NCI-H446 (cell line): ENCODE measurements at regions not wholly inside any gene's neighbourhood (a gene's known extent, or its start where the extent isn't known, plus 50 kb on each side); places are given as distances from the start of the nearest gene placed in this dataset.

Source experiments
- DNase-seq, 2 experiments: peaks; one replicate each; lab custom pipeline; 2025; lab: John Stamatoyannopoulos, UW

DNA sequence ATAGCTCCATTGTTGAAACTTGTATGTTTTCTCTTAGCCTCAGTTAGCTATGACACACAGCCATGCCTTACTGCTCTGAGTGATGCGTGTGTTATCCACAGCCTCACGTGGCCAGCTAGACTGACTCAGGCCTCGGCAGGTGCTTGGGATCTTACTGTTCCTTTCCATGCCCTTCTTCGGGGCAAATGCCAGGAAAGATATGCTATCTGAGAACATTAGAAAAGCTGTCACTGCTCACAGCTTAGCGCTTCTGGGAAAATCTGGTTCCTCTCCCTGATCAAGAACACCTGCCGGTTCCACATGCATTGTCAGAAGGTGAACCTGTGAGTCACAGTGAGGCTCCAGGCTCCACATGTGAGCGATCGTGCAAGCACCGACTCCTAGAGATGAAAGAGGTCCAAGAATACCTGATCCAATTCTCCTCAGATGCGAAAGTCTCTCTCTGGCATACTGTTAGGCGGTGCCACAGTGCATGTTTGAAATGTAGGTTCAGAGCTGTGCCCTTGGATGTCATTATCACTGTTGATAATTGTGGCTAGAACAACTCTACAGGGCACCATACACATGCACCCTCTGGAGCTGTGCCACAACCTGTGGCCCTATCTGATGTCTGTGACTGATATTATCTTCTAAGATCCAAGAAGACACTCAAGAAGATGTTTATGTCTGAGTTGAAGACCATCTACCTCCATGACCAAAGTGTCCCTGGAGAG, 247.8 kb upstream of the IGFBP3 start:
- no peak for DNase-seq

- no peak for DNase-seq
Observed at GRCh38 chr7:46168231-46168630, 247.2 kb upstream of the IGFBP3 start.

GRCh38 chr7:46165276-46165675, 244.2 kb upstream of the IGFBP3 start:
- DNase-seq: no peak

GRCh38 chr7:46164629-46165028, 243.6 kb upstream of the IGFBP3 start:
- DNase-seq: no peak

DNA sequence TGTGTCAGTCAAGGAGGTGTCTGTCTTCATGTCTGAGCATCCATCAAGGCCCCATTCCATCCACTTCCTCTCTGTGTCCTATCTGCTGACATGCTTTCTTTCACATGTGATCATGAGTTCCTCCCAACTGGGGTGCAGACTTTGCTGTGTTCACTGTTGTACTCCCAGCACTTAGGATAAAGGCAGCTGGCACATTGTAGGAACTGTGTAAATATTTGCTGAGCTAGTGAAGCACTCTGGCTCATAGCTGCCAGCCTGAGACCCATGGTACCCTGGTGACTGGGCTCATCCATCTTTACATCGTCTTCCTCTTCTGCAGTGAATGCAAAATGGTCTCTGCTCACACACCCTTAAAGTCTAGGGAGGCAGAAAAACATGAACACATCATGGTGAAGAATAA, 242.2 kb upstream of the IGFBP3 start:
- DNase-seq: no peak

GRCh38 chr7:46162609-46163008, 241.5 kb upstream of the IGFBP3 start:
- no peak for DNase-seq

DNA sequence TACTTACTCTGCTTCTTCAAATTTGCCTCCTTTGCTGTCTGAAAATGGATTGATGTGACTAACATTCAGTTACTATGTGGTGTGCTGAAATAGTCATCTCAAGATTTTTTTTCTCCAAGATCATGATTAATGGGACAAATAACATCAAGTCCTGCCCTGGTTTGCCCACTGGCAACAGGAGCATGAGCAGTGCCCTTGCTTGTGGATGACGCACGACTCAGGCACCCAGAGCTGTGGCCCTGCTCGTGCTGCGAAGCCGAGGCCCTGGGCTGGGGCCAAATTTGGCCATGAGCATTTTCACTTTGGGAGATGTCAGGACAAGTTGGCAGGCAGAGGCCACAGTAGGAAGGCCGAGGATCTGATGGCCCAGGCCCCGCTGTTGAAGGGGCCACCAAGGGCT, 239.8 kb upstream of the IGFBP3 start:
- no peak for DNase-seq

- no peak for DNase-seq
Observed at GRCh38 chr7:46157931-46158330, 236.9 kb upstream of the IGFBP3 start.

DNA sequence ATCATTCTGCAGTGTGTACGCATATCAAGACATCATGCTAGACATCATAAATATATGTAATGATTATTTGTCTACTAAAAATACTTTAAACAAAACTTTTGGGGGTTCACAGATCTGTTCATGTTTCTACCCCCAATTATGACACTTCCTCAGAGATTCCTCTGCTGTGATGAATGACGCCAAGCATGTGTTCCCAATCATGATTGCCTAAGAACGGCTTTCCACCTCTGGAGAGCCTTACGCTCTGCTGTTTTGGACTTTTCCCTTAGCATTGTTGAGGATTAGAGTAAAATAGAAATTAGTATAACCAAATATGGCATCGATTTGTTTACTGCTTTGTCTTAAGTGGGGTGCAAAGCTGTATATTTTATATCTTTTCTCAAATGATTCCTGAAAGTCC, 236.3 kb upstream of the IGFBP3 start:
- no peak for DNase-seq

DNA sequence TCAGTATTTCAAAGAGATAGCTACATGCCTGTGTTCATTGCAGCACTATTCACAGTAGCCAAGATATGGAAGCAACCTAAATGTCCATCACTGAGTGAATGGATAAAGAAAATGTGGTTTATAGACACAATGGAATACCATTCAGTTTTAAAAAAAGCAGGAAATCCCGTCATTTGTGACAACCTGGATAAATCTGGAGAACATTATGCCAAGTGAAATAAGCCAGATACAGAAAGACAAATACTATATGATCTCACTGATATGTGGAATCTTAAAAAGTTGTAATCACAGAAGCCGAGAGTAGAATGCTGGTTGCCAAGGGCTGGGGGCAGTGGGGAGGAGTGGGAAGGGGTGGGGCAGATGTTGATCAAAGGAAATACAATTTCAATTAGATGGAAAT, 235.8 kb upstream of the IGFBP3 start:
- DNase-seq: no peak

- DNase-seq: no peak
Observed at GRCh38 chr7:46156086-46156485, 235.0 kb upstream of the IGFBP3 start.

DNA sequence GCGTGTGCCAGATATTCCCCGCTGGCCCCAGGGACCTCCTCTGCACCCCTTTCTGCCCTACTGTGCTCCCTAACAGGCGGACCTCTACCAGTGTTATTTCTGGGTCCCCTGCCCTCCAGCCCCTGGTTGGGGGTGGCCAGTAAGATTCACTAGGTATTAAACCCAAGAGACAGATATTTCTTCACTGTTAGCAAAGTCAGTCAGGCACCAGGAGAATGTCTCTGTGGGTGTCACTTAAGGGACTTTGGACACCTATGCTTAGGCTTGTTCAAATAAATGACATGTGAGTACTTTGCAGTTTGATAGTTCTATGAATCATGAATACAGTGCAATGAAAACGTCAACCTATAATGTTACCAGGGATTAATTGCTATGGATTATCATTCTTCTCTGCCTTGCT, 234.3 kb upstream of the IGFBP3 start:
- DNase-seq: no peak

DNA sequence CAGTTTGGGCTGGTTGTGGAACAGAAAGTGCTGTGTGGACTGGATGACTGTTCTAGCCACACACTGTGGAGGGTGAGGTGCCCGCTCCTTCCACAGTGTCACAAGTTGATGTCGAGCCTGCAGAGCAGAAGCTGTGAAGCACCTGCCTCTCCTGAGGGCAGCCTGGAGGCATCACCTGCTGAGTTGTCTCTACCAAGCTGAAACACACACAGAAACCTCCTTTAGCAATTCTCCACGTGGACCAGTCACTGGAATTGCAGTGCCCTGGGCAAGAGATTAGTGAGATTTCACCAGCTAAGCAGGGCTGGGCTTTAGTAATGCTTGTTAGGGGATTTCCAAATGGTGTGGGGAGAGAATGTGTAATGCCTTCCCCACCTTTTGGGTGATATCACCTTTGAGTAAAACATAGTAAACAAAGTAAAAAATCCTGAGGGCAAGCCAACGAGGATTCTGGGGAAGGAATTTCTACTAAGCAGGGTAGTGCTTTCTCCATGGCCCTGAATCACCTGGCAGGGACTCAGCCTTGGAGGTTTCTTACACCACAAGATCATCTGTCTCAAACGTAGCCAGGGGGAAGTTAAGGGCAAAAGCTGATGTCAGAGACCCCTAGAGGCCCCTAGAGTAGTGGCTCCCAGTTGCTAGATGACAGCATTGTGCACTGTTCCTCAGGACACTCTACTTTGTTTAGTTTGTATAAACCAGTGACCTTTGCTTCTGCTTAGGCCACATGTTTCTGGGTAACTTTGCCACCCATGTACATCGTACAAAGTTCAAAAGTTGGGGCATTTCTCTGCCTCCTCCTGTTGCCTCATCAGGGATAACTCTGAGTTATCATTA, 233.1 kb upstream of the IGFBP3 start:
- no peak for DNase-seq

DNA sequence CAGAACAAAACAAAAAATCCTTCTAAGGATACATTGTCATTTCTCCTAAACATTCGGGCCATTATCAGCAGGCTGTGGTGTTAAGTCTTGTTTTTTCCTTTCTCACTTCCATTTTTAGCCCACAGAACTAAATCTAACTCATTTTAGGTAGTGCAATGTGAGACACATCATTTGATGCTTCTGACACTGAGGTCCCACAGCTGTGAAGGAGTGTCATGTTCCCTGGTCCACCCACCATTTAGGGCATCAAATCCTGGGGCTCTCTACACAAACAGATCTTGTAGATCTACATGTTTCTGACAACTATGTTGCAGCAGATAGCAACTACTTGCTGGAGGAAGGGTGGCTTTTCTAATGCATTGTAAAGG, 232.5 kb upstream of the IGFBP3 start:
- no peak for DNase-seq

- DNase-seq: no peak
Observed at GRCh38 chr7:46152696-46153095, 231.6 kb upstream of the IGFBP3 start.

DNA sequence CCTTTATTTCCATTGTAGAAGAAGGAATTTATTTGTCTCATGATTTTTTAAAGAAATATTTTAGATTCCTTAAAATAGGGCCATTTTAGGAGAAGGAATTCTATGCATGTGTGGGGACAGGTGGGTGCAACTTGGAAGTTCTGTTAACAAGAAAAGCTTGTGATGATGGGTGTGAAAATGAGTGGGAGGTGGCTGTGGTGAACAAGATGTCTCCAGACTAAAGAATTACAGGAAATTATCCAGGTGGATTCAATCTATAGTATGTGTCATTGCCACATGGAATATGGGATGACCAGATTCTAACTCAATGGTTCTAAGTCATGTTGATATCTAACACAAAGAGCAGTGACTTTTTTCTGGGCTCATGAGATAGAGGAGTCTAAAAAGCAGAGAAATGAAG, 229.6 kb upstream of the IGFBP3 start:
- no peak for DNase-seq

- DNase-seq: no peak
Observed at GRCh38 chr7:46150202-46150601, 229.1 kb upstream of the IGFBP3 start.

DNA sequence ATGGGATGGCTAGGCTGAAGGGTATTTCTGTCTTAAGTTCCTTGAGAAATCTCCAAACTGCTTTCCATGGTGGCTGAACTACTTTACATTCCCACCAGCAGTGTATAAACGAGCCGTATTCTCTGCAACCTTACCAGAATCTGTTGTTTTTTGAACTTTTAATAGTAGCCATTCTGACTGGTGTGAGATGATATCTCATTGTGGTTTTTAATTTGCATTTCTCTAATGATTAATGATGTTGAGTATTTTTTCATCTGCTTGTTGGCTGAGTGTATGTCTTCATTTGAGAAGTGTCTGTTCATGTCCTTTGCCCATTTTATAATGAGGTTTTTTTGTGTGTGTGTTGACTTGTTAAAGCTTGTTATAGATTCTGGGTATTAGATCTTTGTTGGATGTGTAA, 226.8 kb upstream of the IGFBP3 start:
- DNase-seq: no peak

DNA sequence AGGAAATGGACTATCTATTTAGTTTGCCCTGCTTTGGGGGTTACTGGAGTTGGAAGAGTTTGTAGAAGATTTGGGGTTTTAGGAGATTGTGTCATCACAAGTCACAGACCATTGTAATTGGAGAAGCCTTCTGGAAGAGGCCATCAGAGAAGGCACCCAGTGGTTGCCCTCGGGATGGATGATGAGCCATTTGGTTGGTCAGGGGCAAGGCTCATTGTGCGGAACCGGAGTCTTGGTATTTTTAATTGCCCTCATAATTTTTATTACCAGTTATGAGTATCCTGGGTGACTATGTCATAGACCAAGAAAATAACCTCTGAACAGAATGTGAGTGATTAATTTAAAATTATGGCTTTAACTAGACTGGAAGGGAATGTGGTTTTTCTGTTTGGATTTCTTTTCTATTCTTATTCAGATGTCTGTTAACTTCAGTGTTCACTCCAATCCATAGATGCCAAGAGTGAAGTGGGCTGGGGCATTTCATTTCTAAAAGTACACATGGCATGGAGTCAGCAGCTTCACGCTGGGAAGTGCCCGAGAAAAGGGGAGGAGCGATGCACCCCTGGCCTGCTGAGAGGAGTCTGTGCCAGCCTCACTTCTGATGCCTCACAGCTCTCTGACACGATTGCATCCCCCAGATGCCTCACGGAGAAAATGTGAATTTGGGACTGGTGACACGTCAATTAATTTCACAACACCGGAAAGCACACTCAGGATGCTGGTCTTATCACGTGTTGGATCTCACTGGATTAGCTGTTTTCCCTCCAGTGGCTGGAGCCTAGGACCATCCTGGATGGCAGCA, 225.6 kb upstream of the IGFBP3 start:
- DNase-seq: peak; percentile 44 to 71

DNA sequence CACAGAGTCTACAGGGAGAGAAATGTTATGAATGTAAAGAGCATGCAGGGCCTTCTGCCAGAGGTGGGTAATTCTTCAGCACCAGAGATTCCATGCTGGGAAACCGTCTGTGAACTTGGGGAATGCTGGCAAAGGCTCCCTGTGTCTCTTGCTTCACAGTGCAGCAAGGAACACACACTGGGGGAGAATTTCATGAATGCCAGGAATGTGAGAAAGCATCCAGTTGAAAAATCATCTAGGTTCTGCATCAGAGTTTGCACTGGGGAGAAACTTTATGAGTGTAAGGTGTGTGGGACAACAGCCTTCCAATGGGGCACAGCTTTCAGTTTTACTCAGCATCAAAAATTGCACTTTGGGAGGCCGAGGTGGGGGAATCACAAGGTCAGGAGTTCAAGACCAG, 224.3 kb upstream of the IGFBP3 start:
- DNase-seq: peak in 1 of 2 experiments; percentile 75

- no peak for DNase-seq
Observed at GRCh38 chr7:46143949-46144917, 223.2 kb upstream of the IGFBP3 start.

DNA sequence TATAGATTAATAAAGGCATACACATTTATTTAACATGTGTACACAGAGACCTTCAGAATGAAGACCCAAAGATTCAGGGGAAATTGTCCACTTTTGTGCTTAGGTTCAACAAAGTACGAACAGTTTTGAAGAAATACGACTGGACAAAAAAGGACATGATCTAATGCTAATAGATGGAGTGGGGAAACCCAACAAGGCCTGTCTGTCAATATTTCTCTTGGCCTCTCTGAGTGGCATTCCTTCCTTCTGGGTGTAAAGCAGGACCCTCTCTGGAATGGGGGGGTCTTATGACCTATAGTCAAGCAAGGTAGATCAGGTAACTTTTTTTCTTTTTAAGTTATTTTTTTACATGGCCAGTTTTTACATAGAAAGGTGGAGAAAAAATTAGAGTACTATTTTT, 222.3 kb upstream of the IGFBP3 start:
- no peak for DNase-seq
